WTC11 (cell line): ENCODE measurements at regions not wholly inside any gene's neighbourhood (a gene's known extent, or its start where the extent isn't known, plus 50 kb on each side); places are given as distances from the start of the nearest gene placed in this dataset.

Experiments used
- ATAC-seq: fragments of 200-7000 bp; cut with Tn5 transposase; 2 replicates; pipeline ENCODE4 v1.10.0; 2021; ENCODE audit warnings: mild to moderate bottlenecking, moderate library complexity
- CTCF ChIA-PET: fragments of 300-600 bp; sonication (Branson Sonifier 250); formaldehyde crosslinking; loops from one replicate; lab custom pipeline; 2021; ENCODE audit warnings: antibody characterized with exemption; lab: Charles Lee
- POLR2A ChIA-PET: fragments of 350-600 bp; sonication (Branson Sonifier 250); formaldehyde crosslinking; loops from one replicate; lab custom pipeline; 2021; ENCODE audit warnings: antibody characterized with exemption; lab: Charles Lee
- DNase-seq: peaks from one replicate; pipeline ENCODE4 v3.0.0; 2021; ENCODE audit warnings: low spot score
- H3K27ac Mint-ChIP-seq: 2 replicates; pipeline ENCODE4 v1.8.0; 2021; ENCODE audit warnings: mixed read lengths
- H3K27me3 Mint-ChIP-seq: 2 replicates; pipeline ENCODE4 v1.8.0; 2021; ENCODE audit warnings: low read depth, mild to moderate bottlenecking, moderate library complexity, mixed read lengths
- H3K36me3 Mint-ChIP-seq: 2 replicates; pipeline ENCODE4 v1.8.0; 2021; ENCODE audit warnings: mixed read lengths
- H3K4me1 Mint-ChIP-seq: 2 replicates; pipeline ENCODE4 v1.8.0; 2022; ENCODE audit warnings: mixed read lengths
- H3K4me3 Mint-ChIP-seq: 2 replicates; pipeline ENCODE4 v1.8.0; 2021; ENCODE audit warnings: mild to moderate bottlenecking, moderate library complexity, mixed read lengths
- H3K9me3 Mint-ChIP-seq: 2 replicates; pipeline ENCODE4 v1.8.0; 2021; ENCODE audit warnings: mixed read lengths
- CTCF ChIP-seq: fragments of 200-600 bp; IDR thresholded peaks from 2 replicates; pipeline ENCODE4 v1.8.0; 2022; ENCODE audit warnings: antibody characterized with exemption
- ESRRA ChIP-seq: sonication (generic); formaldehyde crosslinking; IDR thresholded peaks from 2 replicates; pipeline ENCODE4 v1.8.1; 2022; ENCODE audit warnings: mild to moderate bottlenecking, missing genetic modification reagents, borderline replicate concordance
- FOXJ3 ChIP-seq: sonication (generic); formaldehyde crosslinking; IDR thresholded peaks from 2 replicates; pipeline ENCODE4 v1.9.0; 2021; ENCODE audit warnings: missing genetic modification reagents, mild to moderate bottlenecking, borderline replicate concordance
- GTF2I ChIP-seq: fragments of 250-450 bp; sonication (Bioruptor Pico); conservative IDR thresholded peaks from 2 replicates; pipeline ENCODE4 v1.4.0; 2021; ENCODE audit warnings: mild to moderate bottlenecking
- HMGA2 ChIP-seq: fragments of 250-450 bp; sonication (Bioruptor Pico); IDR thresholded peaks from 2 replicates; pipeline ENCODE4 v1.4.0; 2021; ENCODE audit warnings: mild to moderate bottlenecking, moderate library complexity
- JUN ChIP-seq: sonication (generic); formaldehyde crosslinking; IDR thresholded peaks from 2 replicates; pipeline ENCODE4 v1.8.0; 2023; ENCODE audit warnings: mild to moderate bottlenecking, missing genetic modification reagents
- MLX ChIP-seq: sonication (generic); formaldehyde crosslinking; IDR thresholded peaks from 2 replicates; pipeline ENCODE4 v1.8.1; 2023; ENCODE audit warnings: mild to moderate bottlenecking, missing genetic modification reagents, moderate library complexity
- MYBL2 ChIP-seq: sonication (generic); formaldehyde crosslinking; IDR thresholded peaks from 2 replicates; pipeline ENCODE4 v1.8.1; 2023; ENCODE audit warnings: mild to moderate bottlenecking, moderate library complexity, missing genetic modification reagents
- RELA ChIP-seq: sonication (generic); formaldehyde crosslinking; IDR thresholded peaks from 2 replicates; pipeline ENCODE4 v1.8.1; 2022; ENCODE audit warnings: missing genetic modification reagents, mild to moderate bottlenecking, borderline replicate concordance
- SOX15 ChIP-seq: fragments of 250-450 bp; sonication (Bioruptor Pico); IDR thresholded peaks from 2 replicates; pipeline ENCODE4 v1.9.0; 2021; ENCODE audit warnings: mild to moderate bottlenecking
- TEAD4 ChIP-seq: sonication (generic); formaldehyde crosslinking; IDR thresholded peaks from 2 replicates; pipeline ENCODE4 v1.8.0; 2022; ENCODE audit warnings: mild to moderate bottlenecking, missing genetic modification reagents
- ZNF232 ChIP-seq: sonication (generic); formaldehyde crosslinking; IDR thresholded peaks from 2 replicates; pipeline ENCODE4 v1.8.0; 2022; ENCODE audit warnings: mild to moderate bottlenecking, missing genetic modification reagents
- ZNF396 ChIP-seq: fragments of 250-450 bp; sonication (Bioruptor Pico); IDR thresholded peaks from 2 replicates; pipeline ENCODE4 v1.8.0; 2021; ENCODE audit warnings: mild to moderate bottlenecking, moderate library complexity, borderline replicate concordance
- ZNF416 ChIP-seq: fragments of 250-450 bp; sonication (Bioruptor Pico); IDR thresholded peaks from 2 replicates; pipeline ENCODE4 v1.9.0; 2021; ENCODE audit warnings: mild to moderate bottlenecking, inconsistent platforms
- ZNF423 ChIP-seq: fragments of 250-450 bp; sonication (Bioruptor Pico); IDR thresholded peaks from 2 replicates; pipeline ENCODE4 v2.1.2; 2022; ENCODE audit warnings: mild to moderate bottlenecking, moderate library complexity
- TF ChIP-seq, protein P1 (sequence below): sonication (generic); formaldehyde crosslinking; IDR thresholded peaks from 2 replicates; pipeline ENCODE4 v1.8.0; 2022; ENCODE audit warnings: mild to moderate bottlenecking, missing genetic modification reagents
- TF ChIP-seq, protein P2 (sequence below): sonication (generic); formaldehyde crosslinking; IDR thresholded peaks from 2 replicates; pipeline ENCODE4 v1.8.1; 2023; ENCODE audit warnings: mild to moderate bottlenecking, missing genetic modification reagents, borderline replicate concordance
- TF ChIP-seq, protein P3 (sequence below): sonication (generic); formaldehyde crosslinking; IDR thresholded peaks from 2 replicates; pipeline ENCODE4 v1.8.0; 2023; ENCODE audit warnings: missing genetic modification reagents
- TF ChIP-seq, protein P4 (sequence below): fragments of 250-450 bp; sonication (Bioruptor Pico); IDR thresholded peaks from 2 replicates; pipeline ENCODE4 v1.9.0; 2021; ENCODE audit warnings: mild to moderate bottlenecking

GRCh38 chr5:39661026-39661779 is 236.4 kb upstream of the DAB2 start:
- Mint-ChIP-seq H3K27me3 (peaks cover 29% of the 10 kb centered on the region), H3K4me1 (peaks cover 14% of the 10 kb centered on the region), H3K27ac (no peak overlapping the region), H3K36me3 (no peaks in the 10 kb centered on the region), H3K4me3 (no peak overlapping the region), H3K9me3 (peaks cover 12% of the 10 kb centered on the region; the same call in 1 of the 2 replicates)
- ChIA-PET POLR2A (no interaction called here), CTCF (no interaction called here)
- no peak for DNase-seq
- peak; percentile 70 for ATAC-seq
- TF ChIP-seq, protein P1, sequence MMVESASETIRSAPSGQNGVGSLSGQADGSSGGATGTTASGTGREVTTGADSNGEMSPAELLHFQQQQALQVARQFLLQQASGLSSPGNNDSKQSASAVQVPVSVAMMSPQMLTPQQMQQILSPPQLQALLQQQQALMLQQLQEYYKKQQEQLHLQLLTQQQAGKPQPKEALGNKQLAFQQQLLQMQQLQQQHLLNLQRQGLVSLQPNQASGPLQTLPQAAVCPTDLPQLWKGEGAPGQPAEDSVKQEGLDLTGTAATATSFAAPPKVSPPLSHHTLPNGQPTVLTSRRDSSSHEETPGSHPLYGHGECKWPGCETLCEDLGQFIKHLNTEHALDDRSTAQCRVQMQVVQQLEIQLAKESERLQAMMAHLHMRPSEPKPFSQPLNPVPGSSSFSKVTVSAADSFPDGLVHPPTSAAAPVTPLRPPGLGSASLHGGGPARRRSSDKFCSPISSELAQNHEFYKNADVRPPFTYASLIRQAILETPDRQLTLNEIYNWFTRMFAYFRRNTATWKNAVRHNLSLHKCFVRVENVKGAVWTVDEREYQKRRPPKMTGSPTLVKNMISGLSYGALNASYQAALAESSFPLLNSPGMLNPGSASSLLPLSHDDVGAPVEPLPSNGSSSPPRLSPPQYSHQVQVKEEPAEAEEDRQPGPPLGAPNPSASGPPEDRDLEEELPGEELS (CRISPR knock-in tag), result no peak
- TF ChIP-seq ZNF423 (CRISPR knock-in tag), result peak; percentile 44; the same call in 1 of the 2 replicates

DNA sequence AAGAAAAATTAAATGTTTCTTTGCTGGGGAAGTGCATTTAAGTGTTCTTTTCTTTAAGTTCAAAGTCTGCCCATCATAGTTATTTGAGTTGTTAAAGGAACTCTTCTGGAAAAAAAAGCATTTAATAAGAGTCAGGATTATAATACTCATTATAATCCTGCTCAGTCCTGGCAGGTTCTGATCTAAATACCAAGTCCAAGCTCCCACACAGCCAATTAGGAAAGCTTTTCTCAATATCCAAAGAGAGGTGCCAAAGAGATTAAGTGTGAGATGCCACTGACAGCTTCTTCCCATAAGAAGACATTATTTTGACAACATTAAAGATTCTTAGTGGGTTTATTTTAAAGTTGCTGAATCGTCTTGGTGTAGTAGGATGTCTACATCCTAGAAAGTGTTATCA is 235.2 kb upstream of the DAB2 start:
- H3K9me3 Mint-ChIP-seq, result peaks cover 12% of the 10 kb centered on the region; the same call in 1 of the 2 replicates
- peaks cover 14% of the 10 kb centered on the region for H3K4me1 Mint-ChIP-seq
- no peak overlapping the region for H3K4me3 Mint-ChIP-seq
- no peaks in the 10 kb centered on the region for H3K36me3 Mint-ChIP-seq
- DNase-seq (no peak), ATAC-seq (no peak)
- no peak overlapping the region for H3K27ac Mint-ChIP-seq
- peaks cover 29% of the 10 kb centered on the region for H3K27me3 Mint-ChIP-seq
- ChIA-PET CTCF (no interaction called here), POLR2A (no interaction called here)
- TF ChIP-seq TEAD4 (CRISPR knock-in tag) (no peak), ZNF416 (CRISPR knock-in tag) (no peak), FOXJ3 (CRISPR knock-in tag) (no peak), RELA (no peak), ZNF232 (CRISPR knock-in tag) (no peak), CTCF (no peak), MYBL2 (CRISPR knock-in tag) (no peak), ZNF396 (no peak), SOX15 (CRISPR knock-in tag) (no peak), MLX (CRISPR knock-in tag) (no peak), HMGA2 (no peak), ESRRA (CRISPR knock-in tag) (no peak), GTF2I (CRISPR knock-in tag) (no peak), JUN (CRISPR knock-in tag) (no peak)
- TF ChIP-seq, protein P2, sequence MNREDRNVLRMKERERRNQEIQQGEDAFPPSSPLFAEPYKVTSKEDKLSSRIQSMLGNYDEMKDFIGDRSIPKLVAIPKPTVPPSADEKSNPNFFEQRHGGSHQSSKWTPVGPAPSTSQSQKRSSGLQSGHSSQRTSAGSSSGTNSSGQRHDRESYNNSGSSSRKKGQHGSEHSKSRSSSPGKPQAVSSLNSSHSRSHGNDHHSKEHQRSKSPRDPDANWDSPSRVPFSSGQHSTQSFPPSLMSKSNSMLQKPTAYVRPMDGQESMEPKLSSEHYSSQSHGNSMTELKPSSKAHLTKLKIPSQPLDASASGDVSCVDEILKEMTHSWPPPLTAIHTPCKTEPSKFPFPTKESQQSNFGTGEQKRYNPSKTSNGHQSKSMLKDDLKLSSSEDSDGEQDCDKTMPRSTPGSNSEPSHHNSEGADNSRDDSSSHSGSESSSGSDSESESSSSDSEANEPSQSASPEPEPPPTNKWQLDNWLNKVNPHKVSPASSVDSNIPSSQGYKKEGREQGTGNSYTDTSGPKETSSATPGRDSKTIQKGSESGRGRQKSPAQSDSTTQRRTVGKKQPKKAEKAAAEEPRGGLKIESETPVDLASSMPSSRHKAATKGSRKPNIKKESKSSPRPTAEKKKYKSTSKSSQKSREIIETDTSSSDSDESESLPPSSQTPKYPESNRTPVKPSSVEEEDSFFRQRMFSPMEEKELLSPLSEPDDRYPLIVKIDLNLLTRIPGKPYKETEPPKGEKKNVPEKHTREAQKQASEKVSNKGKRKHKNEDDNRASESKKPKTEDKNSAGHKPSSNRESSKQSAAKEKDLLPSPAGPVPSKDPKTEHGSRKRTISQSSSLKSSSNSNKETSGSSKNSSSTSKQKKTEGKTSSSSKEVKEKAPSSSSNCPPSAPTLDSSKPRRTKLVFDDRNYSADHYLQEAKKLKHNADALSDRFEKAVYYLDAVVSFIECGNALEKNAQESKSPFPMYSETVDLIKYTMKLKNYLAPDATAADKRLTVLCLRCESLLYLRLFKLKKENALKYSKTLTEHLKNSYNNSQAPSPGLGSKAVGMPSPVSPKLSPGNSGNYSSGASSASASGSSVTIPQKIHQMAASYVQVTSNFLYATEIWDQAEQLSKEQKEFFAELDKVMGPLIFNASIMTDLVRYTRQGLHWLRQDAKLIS (CRISPR knock-in tag), result no peak
- TF ChIP-seq, protein P3, sequence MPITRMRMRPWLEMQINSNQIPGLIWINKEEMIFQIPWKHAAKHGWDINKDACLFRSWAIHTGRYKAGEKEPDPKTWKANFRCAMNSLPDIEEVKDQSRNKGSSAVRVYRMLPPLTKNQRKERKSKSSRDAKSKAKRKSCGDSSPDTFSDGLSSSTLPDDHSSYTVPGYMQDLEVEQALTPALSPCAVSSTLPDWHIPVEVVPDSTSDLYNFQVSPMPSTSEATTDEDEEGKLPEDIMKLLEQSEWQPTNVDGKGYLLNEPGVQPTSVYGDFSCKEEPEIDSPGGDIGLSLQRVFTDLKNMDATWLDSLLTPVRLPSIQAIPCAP (CRISPR knock-in tag), result no peak
- TF ChIP-seq, protein P4, sequence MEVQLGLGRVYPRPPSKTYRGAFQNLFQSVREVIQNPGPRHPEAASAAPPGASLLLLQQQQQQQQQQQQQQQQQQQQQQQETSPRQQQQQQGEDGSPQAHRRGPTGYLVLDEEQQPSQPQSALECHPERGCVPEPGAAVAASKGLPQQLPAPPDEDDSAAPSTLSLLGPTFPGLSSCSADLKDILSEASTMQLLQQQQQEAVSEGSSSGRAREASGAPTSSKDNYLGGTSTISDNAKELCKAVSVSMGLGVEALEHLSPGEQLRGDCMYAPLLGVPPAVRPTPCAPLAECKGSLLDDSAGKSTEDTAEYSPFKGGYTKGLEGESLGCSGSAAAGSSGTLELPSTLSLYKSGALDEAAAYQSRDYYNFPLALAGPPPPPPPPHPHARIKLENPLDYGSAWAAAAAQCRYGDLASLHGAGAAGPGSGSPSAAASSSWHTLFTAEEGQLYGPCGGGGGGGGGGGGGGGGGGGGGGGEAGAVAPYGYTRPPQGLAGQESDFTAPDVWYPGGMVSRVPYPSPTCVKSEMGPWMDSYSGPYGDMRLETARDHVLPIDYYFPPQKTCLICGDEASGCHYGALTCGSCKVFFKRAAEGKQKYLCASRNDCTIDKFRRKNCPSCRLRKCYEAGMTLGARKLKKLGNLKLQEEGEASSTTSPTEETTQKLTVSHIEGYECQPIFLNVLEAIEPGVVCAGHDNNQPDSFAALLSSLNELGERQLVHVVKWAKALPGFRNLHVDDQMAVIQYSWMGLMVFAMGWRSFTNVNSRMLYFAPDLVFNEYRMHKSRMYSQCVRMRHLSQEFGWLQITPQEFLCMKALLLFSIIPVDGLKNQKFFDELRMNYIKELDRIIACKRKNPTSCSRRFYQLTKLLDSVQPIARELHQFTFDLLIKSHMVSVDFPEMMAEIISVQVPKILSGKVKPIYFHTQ, result no peak
